GM06990 (cell line): ENCODE measurements at regions not wholly inside any gene's neighbourhood (a gene's known extent, or its start where the extent isn't known, plus 50 kb on each side); places are given as distances from the start of the nearest gene placed in this dataset.

Experiments used
- DNase-seq: peaks from one replicate; pipeline ENCODE4 v3.0.0-alpha.2; 2011; ENCODE audit not compliant: insufficient read length; ENCODE audit errors: extremely low read depth
- H3K27me3 ChIP-seq: replicated peaks from 2 replicates; pipeline ENCODE4 v1.6.0; 2011; ENCODE audit warnings: low read length; ENCODE audit not compliant: control insufficient read depth, insufficient read depth
- H3K36me3 ChIP-seq: 2 replicates; pipeline ENCODE4 v1.5.1; 2011; ENCODE audit warnings: low read length; ENCODE audit not compliant: control insufficient read depth, insufficient read depth
- H3K4me3 ChIP-seq: replicated peaks from 2 replicates; pipeline ENCODE4 v1.5.1; 2011; ENCODE audit warnings: low read depth, mild to moderate bottlenecking, control low read depth, low read length
- CTCF ChIP-seq: IDR thresholded peaks from 2 replicates; pipeline ENCODE4 v1.5.1; 2011; ENCODE audit warnings: low read length, control low read depth, mild to moderate bottlenecking, inconsistent platforms; ENCODE audit not compliant: insufficient read depth, poor library complexity, severe bottlenecking

- Histone ChIP-seq H3K4me3 (no peak overlapping the region), H3K36me3 (no peaks in the 10 kb centered on the region), H3K27me3 (no peaks in the 10 kb centered on the region)
- TF ChIP-seq CTCF: no peak
- DNase-seq: no peak
Observed at GRCh38 chr9:12903316-12903715, 128.5 kb downstream of the LURAP1L start.

- Histone ChIP-seq H3K27me3 (no peaks in the 10 kb centered on the region), H3K4me3 (no peak overlapping the region), H3K36me3 (no peaks in the 10 kb centered on the region)
- TF ChIP-seq CTCF: no peak
- no peak for DNase-seq
Observed at GRCh38 chr9:12904261-12905000, 129.6 kb downstream of the LURAP1L start.

GRCh38 chr9:12906646-12907045, 131.8 kb downstream of the LURAP1L start:
- no peak for TF ChIP-seq CTCF
- no peaks in the 10 kb centered on the region for H3K27me3 ChIP-seq
- no peaks in the 10 kb centered on the region for H3K36me3 ChIP-seq
- DNase-seq: no peak
- H3K4me3 ChIP-seq: no peak overlapping the region

GRCh38 chr9:12908895-12909294, 134.1 kb downstream of the LURAP1L start:
- TF ChIP-seq CTCF: no peak
- DNase-seq: no peak
- no peaks in the 10 kb centered on the region for H3K36me3 ChIP-seq
- no peaks in the 10 kb centered on the region for H3K27me3 ChIP-seq
- H3K4me3 ChIP-seq: no peak overlapping the region

GRCh38 chr9:12915366-12915954, 140.6 kb downstream of the LURAP1L start:
- H3K36me3 ChIP-seq: no peaks in the 10 kb centered on the region
- DNase-seq: no peak
- no peak overlapping the region for H3K4me3 ChIP-seq
- no peak for TF ChIP-seq CTCF
- H3K27me3 ChIP-seq: no peaks in the 10 kb centered on the region
